ES-I3 (cell line): ENCODE measurements at regions not wholly inside any gene's neighbourhood (a gene's known extent, or its start where the extent isn't known, plus 50 kb on each side); places are given as distances from the start of the nearest gene placed in this dataset.
"Not testable (repeated sequence)": the region's sequence is repeated elsewhere in the genome, so short reads cannot be mapped to it uniquely, and the experiment has no call there.

Experiments used
- H3K36me3 ChIP-seq: 2 replicates; pipeline ENCODE4 v1.6.1; 2013; ENCODE audit warnings: mild to moderate bottlenecking, low read length, control low read depth, moderate library complexity; ENCODE audit not compliant: insufficient read depth
- H3K4me1 ChIP-seq: 2 replicates; pipeline ENCODE4 v1.6.1; 2013; ENCODE audit warnings: mild to moderate bottlenecking, control low read depth, low read length; ENCODE audit not compliant: insufficient read depth
- H3K9ac ChIP-seq: 2 replicates; pipeline ENCODE4 v1.6.1; 2013; ENCODE audit warnings: low read depth, mild to moderate bottlenecking, low read length, moderate library complexity
- H3K9me3 ChIP-seq: 2 replicates; pipeline ENCODE4 v1.6.1; 2013; ENCODE audit warnings: mild to moderate bottlenecking, low read length, moderate library complexity; ENCODE audit not compliant: control insufficient read depth, insufficient read depth

DNA sequence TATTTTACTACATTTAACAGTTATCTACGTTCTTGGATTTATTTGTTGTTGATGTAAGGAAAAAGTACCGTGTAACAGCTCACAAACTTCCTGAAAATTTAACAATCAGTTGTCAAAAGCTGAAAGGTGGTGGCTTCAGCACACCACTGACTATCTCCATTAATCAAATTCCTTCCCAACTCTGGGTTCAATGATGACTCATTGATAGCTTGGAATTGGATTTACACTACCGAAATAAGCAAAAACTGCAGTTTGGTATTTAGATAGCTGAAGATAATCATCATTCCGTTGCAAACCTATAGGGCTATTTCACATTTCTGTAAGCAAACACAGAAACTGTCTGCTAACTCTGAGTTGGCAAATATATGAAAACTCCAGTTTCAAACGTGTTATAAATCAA lies 322.3 kb upstream of the TFPI start:
- no peaks in the 10 kb centered on the region for H3K9me3 ChIP-seq
- peaks cover 7% of the 10 kb centered on the region; the same call in 1 of the 2 replicates for H3K4me1 ChIP-seq
- no peak overlapping the region for H3K9ac ChIP-seq
- no peaks in the 10 kb centered on the region for H3K36me3 ChIP-seq

DNA sequence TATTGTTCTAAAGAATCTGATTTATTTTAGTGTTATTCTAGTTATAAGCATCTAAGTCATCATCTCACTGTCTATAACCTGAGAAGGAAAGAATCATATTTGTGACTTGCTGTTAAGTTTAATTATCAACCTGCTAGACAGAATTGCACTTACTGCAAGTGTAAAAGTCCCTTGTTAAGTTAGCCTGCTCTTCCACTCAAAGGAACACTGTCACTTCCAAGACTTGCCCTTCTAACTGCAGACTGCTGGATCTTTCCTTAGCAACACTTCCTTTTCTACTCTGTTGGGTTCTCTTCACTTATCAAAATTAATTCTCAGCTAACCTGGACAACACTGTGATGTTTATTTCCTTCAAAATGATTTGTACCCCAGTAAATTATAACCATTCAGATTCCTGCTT lies 323.2 kb upstream of the TFPI start:
- no peak overlapping the region for H3K9ac ChIP-seq
- no peaks in the 10 kb centered on the region for H3K36me3 ChIP-seq
- peaks cover 8% of the 10 kb centered on the region; the same call in 1 of the 2 replicates for H3K4me1 ChIP-seq
- no peaks in the 10 kb centered on the region for H3K9me3 ChIP-seq

DNA sequence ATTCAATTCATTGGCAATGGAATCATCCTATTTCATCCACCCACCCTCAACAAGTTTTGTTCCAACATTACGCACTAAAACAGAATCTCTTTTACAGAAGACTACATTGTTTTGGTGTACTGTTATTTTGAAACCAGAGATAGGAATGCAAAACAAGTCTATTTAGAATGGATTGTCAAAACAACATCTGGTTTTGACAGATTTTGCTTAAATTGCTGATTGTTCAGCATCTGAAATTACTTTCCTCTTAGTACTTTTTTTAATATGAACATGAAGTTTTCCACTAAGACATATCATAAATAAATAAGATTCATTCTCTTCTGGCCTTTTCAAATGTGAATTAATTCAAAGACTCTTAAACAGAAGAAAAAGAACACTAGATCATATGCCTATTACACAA lies 323.9 kb upstream of the TFPI start:
- Histone ChIP-seq H3K36me3 (no peaks in the 10 kb centered on the region), H3K4me1 (peaks cover 12% of the 10 kb centered on the region; the same call in 1 of the 2 replicates), H3K9me3 (no peaks in the 10 kb centered on the region), H3K9ac (no peak overlapping the region; the same call in 1 of the 2 replicates)

DNA sequence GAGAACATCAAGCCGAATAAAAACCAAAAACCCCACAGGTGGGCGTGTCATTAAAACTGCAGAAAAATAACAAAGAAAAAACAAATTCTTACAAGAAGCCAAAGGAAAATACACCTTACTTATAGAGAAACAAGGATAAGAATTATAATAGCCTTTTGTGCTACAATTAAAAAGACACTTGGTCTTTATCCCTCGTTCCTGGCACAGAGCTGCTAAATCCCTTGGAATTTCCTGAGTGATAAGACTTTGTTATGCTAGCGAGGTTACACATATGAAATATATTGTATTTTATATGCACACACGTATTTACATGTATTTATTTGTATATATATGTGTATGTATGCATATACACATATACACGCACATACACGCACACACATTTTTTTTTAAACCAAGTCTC lies 325.3 kb upstream of the TFPI start:
- Histone ChIP-seq H3K9me3 (no peaks in the 10 kb centered on the region), H3K4me1 (peaks cover 12% of the 10 kb centered on the region; the same call in 1 of the 2 replicates), H3K36me3 (no peaks in the 10 kb centered on the region), H3K9ac (no peak overlapping the region)

DNA sequence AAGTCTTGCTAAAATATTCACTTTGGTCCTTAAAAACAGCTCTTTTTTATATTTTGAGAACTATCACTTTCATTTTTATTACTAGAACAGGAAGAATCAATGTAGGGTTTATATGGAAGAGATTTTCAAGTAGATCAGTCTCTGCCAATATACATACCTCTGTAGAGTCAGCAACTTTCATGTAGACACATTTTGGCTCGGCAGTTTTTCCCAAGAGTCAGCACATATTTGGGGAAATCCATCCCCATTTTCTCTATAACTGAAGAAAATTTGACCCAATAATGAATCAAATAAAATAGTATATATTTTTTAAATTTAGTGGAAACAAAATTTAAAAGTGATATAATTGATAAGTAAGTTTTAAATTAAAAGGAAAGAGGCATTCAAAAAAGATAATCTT lies 329.8 kb upstream of the TFPI start:
- Histone ChIP-seq H3K4me1 (peaks cover 9% of the 10 kb centered on the region; the same call in 1 of the 2 replicates), H3K9ac (no peak overlapping the region), H3K36me3 (no peaks in the 10 kb centered on the region), H3K9me3 (no peaks in the 10 kb centered on the region)

DNA sequence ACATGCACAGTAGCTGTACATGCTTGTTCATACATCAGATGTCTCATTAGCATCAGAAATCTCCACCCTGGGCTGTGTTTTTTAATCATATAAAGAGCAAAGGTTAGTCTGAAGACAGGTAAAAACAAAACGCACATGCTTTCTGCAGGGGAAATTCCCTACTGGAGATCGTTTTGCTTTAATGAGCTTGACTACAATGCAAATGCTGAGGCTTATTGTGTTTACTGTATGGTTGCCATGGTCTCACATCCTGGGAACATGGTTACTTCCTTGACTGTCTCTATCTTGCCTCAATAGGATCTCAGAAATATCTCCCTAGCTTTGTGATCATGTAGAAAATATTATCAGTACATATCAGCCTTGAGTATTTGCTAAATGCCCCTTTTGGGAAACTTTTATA lies 336.5 kb upstream of the TFPI start:
- no peak overlapping the region for H3K9ac ChIP-seq
- 0 out of 2 replicates have a peak, but pooled peaks cover 6% of the 10 kb centered on the region for H3K4me1 ChIP-seq
- H3K36me3 ChIP-seq: no peaks in the 10 kb centered on the region
- peaks cover 3% of the 10 kb centered on the region; the same call in 1 of the 2 replicates for H3K9me3 ChIP-seq

DNA sequence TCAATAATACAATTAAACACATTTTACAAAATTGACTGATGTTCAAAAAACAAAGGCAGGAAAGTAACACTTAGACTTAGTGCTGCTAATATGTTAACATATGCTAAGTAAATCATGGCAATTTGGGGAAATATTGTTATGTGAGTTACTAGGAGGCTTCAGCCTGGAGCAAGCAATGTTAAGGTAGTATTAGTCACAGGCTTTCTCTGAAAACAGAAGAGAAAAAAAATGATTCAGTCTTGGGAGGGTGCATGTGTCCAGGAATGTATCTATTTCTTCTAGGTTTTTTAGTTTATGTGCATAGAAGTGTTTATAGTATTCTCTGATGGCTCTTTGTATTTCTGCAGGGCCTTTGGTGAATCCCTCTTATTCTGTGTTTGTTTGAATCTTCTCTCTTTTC lies 345.8 kb upstream of the TFPI start:
- H3K9me3 ChIP-seq: no peaks in the 10 kb centered on the region
- H3K9ac ChIP-seq: no peak overlapping the region
- H3K4me1 ChIP-seq: no peaks in the 10 kb centered on the region
- H3K36me3 ChIP-seq: no peaks in the 10 kb centered on the region

DNA sequence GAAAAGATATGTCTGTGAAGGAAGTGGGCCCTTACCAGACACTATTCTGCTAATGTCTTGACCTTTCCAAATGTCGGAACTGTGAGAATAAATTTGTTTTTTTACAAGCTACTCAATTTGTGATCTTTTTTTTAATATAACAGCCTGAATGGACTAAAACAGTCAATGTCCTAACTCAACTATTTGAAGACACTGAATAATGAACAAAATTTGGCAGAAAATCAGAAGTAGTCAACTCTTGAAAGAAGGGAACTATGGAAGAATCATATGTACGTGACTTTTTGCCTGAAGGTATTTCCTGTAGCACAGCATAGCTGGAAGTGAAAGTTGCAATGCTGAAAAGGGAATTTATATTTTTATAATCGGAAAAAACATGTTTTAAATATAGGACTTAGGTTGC lies 351.8 kb upstream of the TFPI start:
- Histone ChIP-seq H3K36me3 (no peaks in the 10 kb centered on the region), H3K9me3 (no peaks in the 10 kb centered on the region), H3K9ac (no peak overlapping the region), H3K4me1 (peaks cover 4% of the 10 kb centered on the region; the same call in 1 of the 2 replicates)

DNA sequence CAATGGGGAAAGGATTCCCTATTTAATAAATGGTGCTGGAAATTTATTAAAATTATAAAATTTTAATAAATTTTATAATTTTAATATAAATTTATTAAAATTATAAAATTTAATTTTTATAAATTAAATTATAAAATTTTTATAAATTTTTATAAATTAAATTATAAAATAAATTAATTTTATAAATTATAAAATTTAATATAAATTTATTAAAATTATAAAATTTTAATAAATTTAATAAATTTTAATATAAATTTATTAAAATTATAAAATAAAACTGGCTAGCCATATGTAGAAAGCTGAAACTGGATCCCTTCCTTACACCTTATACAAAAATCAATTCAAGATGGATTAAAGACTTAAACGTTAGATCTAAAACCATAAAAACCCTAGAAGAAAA lies 356.7 kb upstream of the TFPI start:
- not testable (repeated sequence) for H3K9me3 ChIP-seq, H3K4me1 ChIP-seq, H3K36me3 ChIP-seq, H3K9ac ChIP-seq

DNA sequence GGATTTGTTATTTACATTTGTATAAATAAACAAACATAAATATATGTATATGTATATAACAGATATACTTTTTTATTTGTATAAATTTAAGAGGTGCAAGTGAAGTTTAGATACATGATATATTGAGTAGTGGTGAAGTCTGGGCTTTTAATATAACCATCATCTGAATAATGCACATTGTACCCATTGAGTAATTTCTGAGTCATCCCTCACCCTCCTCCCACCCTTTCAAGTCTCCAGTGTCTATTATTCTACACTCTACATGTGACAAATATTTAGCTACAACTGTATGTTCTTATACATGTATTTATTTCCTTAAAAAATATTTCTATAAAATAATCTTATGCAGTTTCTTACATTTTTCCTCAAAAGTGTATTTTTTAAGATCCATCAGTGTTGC lies 358.7 kb upstream of the TFPI start:
- Histone ChIP-seq H3K4me1 (peaks cover 4% of the 10 kb centered on the region; the same call in 1 of the 2 replicates), H3K36me3 (no peaks in the 10 kb centered on the region), H3K9ac (no peak overlapping the region), H3K9me3 (no peaks in the 10 kb centered on the region)

DNA sequence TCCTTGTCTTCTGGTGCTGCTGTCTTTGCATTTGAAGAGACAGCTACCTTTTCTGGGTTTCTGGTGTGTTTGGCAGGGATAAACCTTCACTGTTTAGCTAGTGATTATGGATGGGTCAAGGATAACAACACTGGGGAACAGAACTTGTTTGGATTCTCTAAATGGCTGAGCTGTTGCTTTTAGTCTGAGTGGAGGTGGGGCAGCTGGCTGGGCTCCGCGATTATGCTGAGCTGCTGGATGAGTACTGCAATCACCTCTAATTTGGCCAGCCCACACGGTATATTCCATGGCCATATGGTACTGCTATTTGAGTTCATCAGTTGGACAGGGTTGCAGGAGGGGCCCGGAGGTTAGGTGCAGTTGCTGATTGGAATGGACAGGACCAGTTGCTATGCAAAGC lies 361.6 kb upstream of the TFPI start:
- H3K9me3 ChIP-seq: no peaks in the 10 kb centered on the region
- no peaks in the 10 kb centered on the region for H3K4me1 ChIP-seq
- no peak overlapping the region for H3K9ac ChIP-seq
- H3K36me3 ChIP-seq: no peaks in the 10 kb centered on the region

DNA sequence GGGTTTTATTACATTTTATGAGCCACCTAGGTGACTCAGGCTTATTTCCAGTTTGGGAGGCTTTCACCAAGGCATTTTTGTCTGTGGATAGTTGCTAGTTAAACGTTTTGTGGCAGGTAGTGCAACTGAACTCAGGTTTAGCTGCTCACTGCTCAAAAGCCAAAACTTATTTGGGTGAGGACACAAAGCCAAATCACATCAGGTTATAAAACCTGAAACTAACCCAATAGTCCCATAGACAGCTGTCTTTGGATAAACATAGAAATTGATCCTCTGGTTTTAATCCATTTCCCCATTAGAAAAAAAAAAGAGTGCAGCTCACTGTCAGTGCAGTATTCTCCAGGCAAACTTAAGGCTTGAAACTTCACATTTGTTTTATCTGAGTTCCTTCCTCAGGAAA lies 362.6 kb upstream of the TFPI start:
- Histone ChIP-seq H3K4me1 (no peaks in the 10 kb centered on the region), H3K36me3 (no peaks in the 10 kb centered on the region), H3K9ac (no peak overlapping the region), H3K9me3 (no peaks in the 10 kb centered on the region)

DNA sequence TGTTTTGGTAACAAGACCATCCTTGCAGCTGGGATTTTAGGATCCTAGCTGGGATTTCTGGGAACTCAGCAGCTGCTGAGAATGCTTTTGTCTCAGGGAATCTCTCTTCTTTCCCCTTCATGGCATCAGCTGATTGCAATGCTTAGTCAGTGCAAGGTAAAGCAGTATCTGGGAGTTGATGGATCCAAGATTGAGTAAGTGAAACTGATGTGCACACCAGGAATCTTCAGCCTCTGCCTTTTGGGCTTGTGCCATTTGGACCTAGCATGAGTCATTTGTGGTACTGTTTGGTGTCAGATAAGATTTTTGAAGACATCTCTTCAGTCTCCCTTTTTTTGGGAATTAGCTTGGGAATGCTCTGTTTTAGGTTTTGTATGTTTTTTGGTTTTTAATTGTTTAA lies 363.3 kb upstream of the TFPI start:
- Histone ChIP-seq H3K9ac (no peak overlapping the region), H3K36me3 (no peaks in the 10 kb centered on the region), H3K9me3 (no peaks in the 10 kb centered on the region), H3K4me1 (no peaks in the 10 kb centered on the region)

DNA sequence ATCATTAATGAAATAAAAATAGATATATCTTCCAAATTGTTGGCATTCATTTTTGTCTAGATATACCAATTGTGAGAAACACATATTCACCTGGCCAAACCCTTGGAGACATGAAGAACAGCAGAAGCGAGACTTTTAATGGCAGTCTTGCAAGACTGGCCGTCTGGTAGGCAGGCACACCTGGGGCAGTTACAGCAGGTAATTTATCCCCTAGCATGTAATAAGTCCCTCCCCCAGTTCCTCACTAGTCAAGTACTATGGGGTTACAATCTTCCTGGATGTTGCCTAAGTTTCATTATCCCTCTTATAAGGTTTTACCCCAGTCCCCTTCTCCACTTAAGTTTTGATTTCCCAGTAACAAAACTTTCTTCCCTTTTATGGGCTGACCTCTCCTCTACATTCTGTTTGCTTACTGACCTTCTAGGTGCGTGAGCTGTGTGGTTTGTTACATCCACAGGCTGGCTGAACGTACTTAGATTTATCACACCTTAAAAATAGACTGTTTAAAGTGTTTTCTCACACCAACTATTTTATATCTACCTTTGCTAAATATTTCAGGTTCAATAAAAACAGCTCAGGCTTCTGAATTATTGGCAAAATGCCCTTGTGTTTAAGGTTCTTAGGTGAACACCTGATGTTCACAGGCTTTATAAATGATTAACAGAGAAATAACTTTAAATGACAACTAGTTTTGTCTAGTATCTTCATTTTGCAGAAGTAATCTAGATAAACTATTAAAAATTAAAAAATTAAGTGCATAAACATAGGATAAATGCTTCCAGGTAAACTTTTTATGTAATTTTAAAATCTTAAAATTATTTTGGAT lies 365.0 kb upstream of the TFPI start:
- H3K9ac ChIP-seq: no peak overlapping the region
- H3K4me1 ChIP-seq: no peaks in the 10 kb centered on the region
- H3K9me3 ChIP-seq: no peaks in the 10 kb centered on the region
- no peaks in the 10 kb centered on the region for H3K36me3 ChIP-seq

DNA sequence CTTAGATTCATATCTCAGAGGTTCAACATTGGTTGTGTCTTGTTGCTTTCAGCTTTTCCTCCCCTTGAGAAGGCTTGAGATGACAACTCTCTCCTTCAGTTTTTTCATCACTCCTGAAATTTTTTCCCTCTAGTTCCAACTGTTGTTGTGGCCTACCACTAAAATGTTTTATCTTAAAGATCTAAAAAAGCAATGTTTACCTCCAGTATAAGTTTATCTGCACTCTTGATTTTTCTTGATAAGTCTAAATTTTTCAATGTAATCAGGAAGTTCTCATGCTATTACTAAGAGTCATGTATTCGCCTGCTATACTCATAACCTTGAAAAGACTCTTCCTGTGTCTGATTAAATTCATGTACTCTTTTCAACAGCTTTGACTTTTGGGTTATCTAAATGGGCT lies 366.3 kb upstream of the TFPI start:
- no peaks in the 10 kb centered on the region for H3K9me3 ChIP-seq
- no peaks in the 10 kb centered on the region for H3K36me3 ChIP-seq

More for the DNA sequence above, 366.3 kb upstream of the TFPI start:
- no peak overlapping the region for H3K9ac ChIP-seq
- no peaks in the 10 kb centered on the region for H3K4me1 ChIP-seq
